GM23248 (cell line): ENCODE measurements at regions not wholly inside any gene's neighbourhood (a gene's known extent, or its start where the extent isn't known, plus 50 kb on each side); places are given as distances from the start of the nearest gene placed in this dataset.
"Not testable (repeated sequence)": the region's sequence is repeated elsewhere in the genome, so short reads cannot be mapped to it uniquely, and the experiment has no call there.

ENCODE experiments used
- DNase-seq: peaks from one replicate; pipeline ENCODE4 v3.0.0-alpha.2; 2015
- H2AFZ ChIP-seq: fragments of 200-600 bp; sonication (generic); 2 replicates; pipeline ENCODE4 v1.6.1; 2016; ENCODE audit warnings: antibody characterized with exemption
- H3F3A ChIP-seq: fragments of 200-600 bp; sonication (generic); 2 replicates; pipeline ENCODE4 v1.6.1; 2016; ENCODE audit warnings: mild to moderate bottlenecking, antibody characterized with exemption, mixed run types; ENCODE audit not compliant: insufficient read depth
- H3K27ac ChIP-seq: fragments of 200-600 bp; sonication (generic); 2 replicates; pipeline ENCODE4 v1.5.1; 2016; ENCODE audit warnings: mild to moderate bottlenecking
- H3K27me3 ChIP-seq: fragments of 200-600 bp; sonication (generic); replicated peaks from 2 replicates; pipeline ENCODE4 v1.6.1; 2016; ENCODE audit warnings: mild to moderate bottlenecking; ENCODE audit not compliant: insufficient read depth
- H3K36me3 ChIP-seq: fragments of 200-600 bp; sonication (generic); 2 replicates; pipeline ENCODE4 v1.6.1; 2016; ENCODE audit warnings: low read depth, mild to moderate bottlenecking
- H3K4me1 ChIP-seq: fragments of 200-600 bp; sonication (generic); 2 replicates; pipeline ENCODE4 v1.6.1; 2016; ENCODE audit warnings: mild to moderate bottlenecking; ENCODE audit not compliant: insufficient read depth
- H3K4me2 ChIP-seq: fragments of 200-600 bp; sonication (generic); one replicate; pipeline ENCODE4 v1.6.1; 2016; ENCODE audit warnings: mild to moderate bottlenecking; ENCODE audit not compliant: unreplicated experiment
- H3K4me3 ChIP-seq: fragments of 200-600 bp; sonication (generic); 2 replicates; pipeline ENCODE4 v1.5.1; 2016; ENCODE audit warnings: mild to moderate bottlenecking
- H3K79me2 ChIP-seq: fragments of 200-600 bp; sonication (generic); 2 replicates; pipeline ENCODE4 v1.6.1; 2016; ENCODE audit warnings: mild to moderate bottlenecking; ENCODE audit not compliant: insufficient read depth
- H3K9ac ChIP-seq: fragments of 200-600 bp; sonication (generic); 2 replicates; pipeline ENCODE4 v1.6.1; 2016; ENCODE audit warnings: mild to moderate bottlenecking
- H3K9me2 ChIP-seq: fragments of 200-600 bp; sonication (generic); 2 replicates; pipeline ENCODE4 v1.6.1; 2016; ENCODE audit warnings: mixed run types, mild to moderate bottlenecking, moderate library complexity; ENCODE audit not compliant: insufficient read depth
- H3K9me3 ChIP-seq: fragments of 200-600 bp; sonication (generic); one replicate; pipeline ENCODE4 v1.6.1; 2017; ENCODE audit warnings: low read depth
- H4K20me1 ChIP-seq: fragments of 200-600 bp; sonication (generic); 2 replicates; pipeline ENCODE4 v1.6.0; 2016; ENCODE audit not compliant: insufficient read depth
- EZH2 ChIP-seq: fragments of 200-600 bp; sonication (generic); IDR thresholded peaks from 2 replicates; pipeline ENCODE4 v1.6.1; 2018; ENCODE audit warnings: antibody characterized with exemption, mild to moderate bottlenecking; ENCODE audit not compliant: insufficient read depth, poor library complexity, severe bottlenecking
- EZH2phosphoT487 ChIP-seq: fragments of 200-600 bp; sonication (generic); IDR thresholded peaks from 2 replicates; pipeline ENCODE4 v1.6.1; 2018; ENCODE audit warnings: antibody characterized with exemption, moderate library complexity, mild to moderate bottlenecking, low read depth; ENCODE audit not compliant: insufficient read depth
- WGBS, 2 experiments: methylation state at CpG; one replicate each; pipeline ENCODE4 v1.1.6; 2015 to 2017; ENCODE audit warnings: low lambda C conversion rate in 2 of 2, low coverage in 1 of 2; ENCODE audit errors: missing lambda C conversion rate in 2 of 2; 5-methylcytosine and 5-hydroxymethylcytosine counted together
- in situ Hi-C: fragments of 300-500 bp; cut with MboI; formaldehyde crosslinking; loops from 2 replicates; pipeline ENCODE4 v1.15.0; 2020

DNA sequence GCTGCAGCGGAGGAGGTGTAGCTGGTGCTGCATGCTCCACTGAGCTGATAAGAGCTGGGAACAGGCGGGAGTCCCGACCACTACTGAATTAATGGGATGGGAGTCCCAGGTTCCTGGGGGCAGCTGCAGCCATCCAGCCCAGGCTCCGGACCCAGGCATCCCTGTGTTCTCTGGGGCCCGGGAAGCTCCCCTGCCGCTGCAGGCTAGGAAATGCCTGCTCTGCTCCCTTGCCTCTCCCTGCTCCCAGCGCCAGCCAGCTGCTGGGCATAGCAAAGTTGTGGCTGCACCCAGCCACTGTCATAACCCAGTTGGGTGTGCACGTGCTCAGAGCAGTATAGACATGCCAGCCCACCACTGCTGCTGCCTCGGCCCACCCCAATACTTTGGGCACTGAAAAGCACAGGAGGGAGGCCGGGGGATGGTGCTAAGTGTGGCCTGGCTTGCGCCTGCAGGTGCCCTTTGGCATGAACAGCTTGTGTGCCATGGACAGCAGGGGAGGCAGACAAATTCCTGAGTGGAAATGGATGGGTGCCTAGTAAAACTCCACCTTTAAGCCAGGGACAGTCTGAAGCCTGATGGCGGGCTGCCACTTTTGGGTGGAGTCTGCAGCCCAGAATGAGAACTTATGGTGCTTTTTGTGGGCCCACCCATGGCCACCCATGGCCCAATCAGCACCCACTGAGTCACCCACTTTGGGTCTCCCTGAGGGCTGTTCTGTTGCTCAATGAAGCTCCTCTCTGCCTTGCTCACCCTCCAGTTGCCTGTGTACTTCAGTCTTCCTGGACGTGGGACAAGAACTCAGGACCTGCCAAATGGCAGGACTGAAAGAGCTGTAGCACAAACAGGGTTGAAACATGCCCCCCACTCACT, 219.3 kb upstream of the TMEFF2 start:
- in situ Hi-C loops, result no loop called here
- WGBS, 2 experiments, result 18 to 23% methylated on average over 12 to 13 of the region's 13 CpGs
- Histone ChIP-seq H3K9ac (no peak overlapping the region), H3K4me3 (no peak overlapping the region), H2AFZ (no peak overlapping the region), H3F3A (no peaks in the 10 kb centered on the region), H3K27me3 (no peaks in the 10 kb centered on the region), H3K9me3 (peaks cover 3% of the 10 kb centered on the region), H3K36me3 (no peaks in the 10 kb centered on the region), H4K20me1 (no peaks in the 10 kb centered on the region), H3K27ac (no peak overlapping the region), H3K79me2 (no peaks in the 10 kb centered on the region), H3K4me1 (no peaks in the 10 kb centered on the region), H3K4me2 (no peak overlapping the region), H3K9me2 (no peaks in the 10 kb centered on the region; the same call in 1 of the 2 replicates)
- no peak for TF ChIP-seq EZH2phosphoT487
- TF ChIP-seq EZH2, result no peak
- DNase-seq, result no peak

DNA sequence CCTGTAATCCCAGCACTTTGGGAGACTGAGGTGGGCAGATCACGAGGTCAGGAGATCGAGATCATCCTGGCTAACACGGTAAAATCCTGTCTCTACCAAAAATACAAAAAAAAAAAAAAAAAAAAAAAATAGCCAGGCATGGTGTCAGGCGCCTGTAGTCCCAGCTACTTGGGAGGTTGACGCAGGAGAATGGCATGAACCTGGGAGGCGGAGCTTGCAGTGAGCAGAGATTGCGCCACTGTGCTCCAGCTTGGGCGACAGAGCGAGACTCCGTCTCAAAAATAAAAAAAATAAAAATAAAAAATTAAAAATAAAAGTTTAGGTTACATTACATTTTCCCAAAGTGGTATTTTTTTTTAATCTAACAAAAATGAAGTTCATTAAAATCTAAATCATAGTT, 218.1 kb upstream of the TMEFF2 start:
- WGBS, 2 experiments, result 39 to 40% methylated on average over 10 of the region's 10 CpGs
- in situ Hi-C loops, DNase-seq, H3K4me1 ChIP-seq, H3K36me3 ChIP-seq, H3F3A ChIP-seq, H3K79me2 ChIP-seq, H3K27ac ChIP-seq, H3K9me3 ChIP-seq, H3K9me2 ChIP-seq, H3K9ac ChIP-seq, H3K4me2 ChIP-seq, H2AFZ ChIP-seq, H4K20me1 ChIP-seq, H3K4me3 ChIP-seq, H3K27me3 ChIP-seq: not testable (repeated sequence)

DNA sequence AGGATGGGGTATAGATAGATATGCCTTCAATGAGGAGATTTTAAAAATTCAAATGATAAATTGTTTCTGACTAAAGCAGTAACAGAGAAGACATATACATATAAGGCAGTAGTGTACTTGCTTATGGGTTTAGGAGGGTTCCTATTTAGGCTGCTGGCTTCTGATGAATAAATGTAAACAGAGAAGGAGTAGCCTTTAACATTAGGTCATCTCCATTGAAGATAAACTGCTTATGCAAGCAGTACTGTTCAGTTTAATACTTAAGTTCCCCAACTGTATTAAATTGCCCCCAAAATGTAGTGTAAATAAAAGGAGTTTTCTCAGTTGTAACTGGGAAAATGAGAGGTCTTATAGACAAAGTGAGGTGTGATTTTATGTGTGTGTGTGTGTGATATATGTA, 217.7 kb upstream of the TMEFF2 start:
- Histone ChIP-seq H3K4me1 (no peaks in the 10 kb centered on the region), H3K9me2 (no peaks in the 10 kb centered on the region; the same call in 1 of the 2 replicates), H3K9ac (no peak overlapping the region), H3K79me2 (no peaks in the 10 kb centered on the region), H3K4me2 (no peak overlapping the region), H3K4me3 (no peak overlapping the region), H3K27ac (no peak overlapping the region), H3F3A (no peaks in the 10 kb centered on the region), H4K20me1 (no peaks in the 10 kb centered on the region), H2AFZ (no peak overlapping the region), H3K36me3 (no peaks in the 10 kb centered on the region), H3K27me3 (no peaks in the 10 kb centered on the region), H3K9me3 (peaks cover 3% of the 10 kb centered on the region)
- DNase-seq, result no peak
- in situ Hi-C loops, result no loop called here
- no peak for TF ChIP-seq EZH2
- TF ChIP-seq EZH2phosphoT487, result no peak

GRCh38 chr2:192411755-192412154, 217.0 kb upstream of the TMEFF2 start:
- no peaks in the 10 kb centered on the region for H3K36me3 ChIP-seq
- H3K27ac ChIP-seq, result no peak overlapping the region
- no peak overlapping the region for H3K4me3 ChIP-seq
- no peak for DNase-seq
- H2AFZ ChIP-seq, result no peak overlapping the region
- H3F3A ChIP-seq, result no peaks in the 10 kb centered on the region
- whole genome bisulfite sequencing, 2 experiments, result 27 to 34% methylated on average over 1 of the region's 1 CpG
- no peak overlapping the region for H3K9ac ChIP-seq
- peaks cover 3% of the 10 kb centered on the region for H3K9me3 ChIP-seq
- H3K27me3 ChIP-seq, result no peaks in the 10 kb centered on the region
- in situ Hi-C loops, result no loop called here
- H3K4me1 ChIP-seq, result no peaks in the 10 kb centered on the region
- no peak overlapping the region for H3K4me2 ChIP-seq
- no peaks in the 10 kb centered on the region for H4K20me1 ChIP-seq
- no peaks in the 10 kb centered on the region for H3K79me2 ChIP-seq
- TF ChIP-seq EZH2 (no peak), EZH2phosphoT487 (no peak)
- H3K9me2 ChIP-seq, result no peaks in the 10 kb centered on the region; the same call in 1 of the 2 replicates

- Histone ChIP-seq H3K4me3 (no peak overlapping the region), H4K20me1 (no peaks in the 10 kb centered on the region), H3K79me2 (no peaks in the 10 kb centered on the region), H2AFZ (no peak overlapping the region), H3K9me3 (no peaks in the 10 kb centered on the region), H3K9ac (no peak overlapping the region), H3K36me3 (no peaks in the 10 kb centered on the region), H3K4me2 (no peak overlapping the region), H3K9me2 (no peaks in the 10 kb centered on the region; the same call in 1 of the 2 replicates), H3K27me3 (no peaks in the 10 kb centered on the region), H3K27ac (no peak overlapping the region), H3K4me1 (no peaks in the 10 kb centered on the region), H3F3A (no peaks in the 10 kb centered on the region)
- no peak for TF ChIP-seq EZH2
- no peak for TF ChIP-seq EZH2phosphoT487
- in situ Hi-C loops, result no loop called here
- no peak for DNase-seq
Measured at GRCh38 chr2:192410319-192410718, 215.6 kb upstream of the TMEFF2 start.
